Endothelial cell (in vitro differentiated cells): ENCODE measurements at regions not wholly inside any gene's neighbourhood (a gene's known extent, or its start where the extent isn't known, plus 50 kb on each side); places are given as distances from the start of the nearest gene placed in this dataset.

ENCODE experiments used
- DNase-seq: peaks from one replicate; pipeline ENCODE4 v3.0.0; 2021; ENCODE audit warnings: low spot score
- H3K27ac Mint-ChIP-seq: one replicate; pipeline ENCODE4 v1.8.0; 2021; ENCODE audit warnings: mixed read lengths, inconsistent platforms; ENCODE audit not compliant: unreplicated experiment
- H3K27me3 Mint-ChIP-seq: one replicate; pipeline ENCODE4 v1.8.0; 2021; ENCODE audit warnings: mild to moderate bottlenecking, moderate library complexity, mixed read lengths, inconsistent platforms; ENCODE audit not compliant: unreplicated experiment
- H3K36me3 Mint-ChIP-seq: one replicate; pipeline ENCODE4 v1.8.0; 2021; ENCODE audit warnings: mild to moderate bottlenecking, low read depth, mixed read lengths, inconsistent platforms; ENCODE audit not compliant: unreplicated experiment
- H3K4me1 Mint-ChIP-seq: one replicate; pipeline ENCODE4 v1.8.0; 2021; ENCODE audit warnings: mild to moderate bottlenecking, mixed read lengths, inconsistent platforms; ENCODE audit not compliant: unreplicated experiment
- H3K4me3 Mint-ChIP-seq: one replicate; pipeline ENCODE4 v1.8.0; 2021; ENCODE audit warnings: mild to moderate bottlenecking, mixed read lengths, inconsistent platforms; ENCODE audit not compliant: unreplicated experiment
- H3K9me3 Mint-ChIP-seq: one replicate; pipeline ENCODE4 v1.8.0; 2021; ENCODE audit warnings: mixed read lengths, inconsistent platforms; ENCODE audit not compliant: unreplicated experiment
- CTCF ChIP-seq: fragments of 200-600 bp; sonication (generic); IDR thresholded peaks from one replicate; pipeline ENCODE4 v1.5.0; 2021; ENCODE audit warnings: antibody characterized with exemption; ENCODE audit not compliant: unreplicated experiment

- no peaks in the 10 kb centered on the region for H3K4me1 Mint-ChIP-seq
- no peaks in the 10 kb centered on the region for H3K27me3 Mint-ChIP-seq
- H3K4me3 Mint-ChIP-seq = no peak overlapping the region
- DNase-seq = no peak
- H3K27ac Mint-ChIP-seq = no peak overlapping the region
- H3K9me3 Mint-ChIP-seq = no peaks in the 10 kb centered on the region
- no peaks in the 10 kb centered on the region for H3K36me3 Mint-ChIP-seq
- TF ChIP-seq CTCF = no peak
Measured at GRCh38 chr6:18692929-18693685, 306.0 kb downstream of the RNF144B start.

DNA sequence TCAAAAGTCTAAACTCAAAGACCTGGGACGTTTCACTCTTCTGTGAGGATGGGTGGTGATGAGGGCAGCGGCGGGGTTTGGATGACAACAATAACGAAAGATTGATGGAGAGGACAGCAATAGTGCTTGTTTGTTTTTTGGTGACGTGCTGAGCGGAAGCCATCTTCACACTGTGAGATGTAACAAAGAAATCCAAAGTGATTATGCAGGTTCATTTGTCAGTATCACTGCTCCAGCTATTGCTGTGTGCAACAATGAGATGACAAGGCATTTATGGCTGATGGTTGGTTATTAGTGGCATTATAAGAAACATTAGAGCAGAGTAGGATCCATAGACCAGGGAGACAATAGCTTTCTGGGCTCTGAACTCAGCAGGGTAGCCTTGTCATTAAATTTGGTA lies 306.7 kb downstream of the RNF144B start:
- H3K9me3 Mint-ChIP-seq = no peaks in the 10 kb centered on the region
- no peak for TF ChIP-seq CTCF
- no peak overlapping the region for H3K4me3 Mint-ChIP-seq
- H3K4me1 Mint-ChIP-seq = no peaks in the 10 kb centered on the region
- no peaks in the 10 kb centered on the region for H3K27me3 Mint-ChIP-seq
- no peak for DNase-seq
- H3K27ac Mint-ChIP-seq = no peak overlapping the region
- H3K36me3 Mint-ChIP-seq = no peaks in the 10 kb centered on the region

DNA sequence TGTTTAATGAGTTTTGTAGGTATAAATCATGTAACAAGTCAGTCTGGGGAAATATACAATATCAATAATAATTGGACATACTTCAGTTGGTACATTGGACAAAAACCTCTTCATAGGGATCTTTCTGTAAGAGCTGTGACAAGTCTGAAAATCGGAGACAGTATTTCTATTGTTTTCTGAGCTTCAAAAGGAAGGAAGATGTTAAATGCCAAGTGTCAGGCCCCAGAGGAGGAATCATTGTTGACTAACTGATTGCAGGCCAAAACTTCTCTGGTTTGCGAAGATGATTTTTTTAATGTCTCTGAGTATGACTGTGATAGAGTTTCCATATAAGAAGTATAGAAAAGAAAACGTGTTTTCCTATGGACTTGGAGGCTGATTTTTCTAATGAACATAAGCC lies 316.4 kb downstream of the RNF144B start:
- H3K4me3 Mint-ChIP-seq = no peak overlapping the region
- H3K27me3 Mint-ChIP-seq = peaks cover 2% of the 10 kb centered on the region
- TF ChIP-seq CTCF = no peak
- no peaks in the 10 kb centered on the region for H3K36me3 Mint-ChIP-seq
- no peaks in the 10 kb centered on the region for H3K9me3 Mint-ChIP-seq
- no peak overlapping the region for H3K27ac Mint-ChIP-seq
- H3K4me1 Mint-ChIP-seq = no peaks in the 10 kb centered on the region
- DNase-seq = no peak

DNA sequence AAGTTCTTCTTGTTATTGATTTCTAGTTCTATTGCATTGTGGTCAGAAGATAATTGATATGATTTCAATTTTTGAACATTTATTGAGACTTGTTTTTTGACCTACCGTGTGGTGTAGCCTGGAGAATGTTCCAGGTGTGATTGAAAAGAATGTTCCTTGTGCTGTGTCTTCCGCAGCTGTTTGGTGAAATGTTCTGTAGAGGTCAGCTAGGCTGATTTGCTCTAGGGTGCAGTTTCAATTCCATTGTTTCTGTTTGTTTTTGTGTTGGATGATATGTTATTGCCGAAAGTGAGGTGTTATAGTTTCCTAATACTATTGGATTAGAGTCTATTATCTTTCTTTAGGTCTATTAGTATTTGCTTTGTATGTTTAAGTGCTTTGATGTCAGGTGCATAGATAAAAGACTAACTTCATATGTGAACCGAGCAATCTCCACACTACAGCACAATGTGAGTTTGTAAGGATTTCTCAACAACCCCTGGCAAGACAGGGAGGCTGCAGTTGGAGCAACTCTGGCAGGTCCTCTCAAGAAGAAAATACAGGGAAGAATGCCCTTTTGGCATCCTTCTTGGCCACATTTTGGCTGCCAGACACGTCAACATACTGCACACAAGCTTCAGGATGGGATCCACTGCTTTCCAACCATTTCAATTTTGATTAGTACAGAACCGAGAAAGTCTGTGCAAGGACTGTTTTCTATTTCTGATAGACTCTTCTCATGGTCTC lies 320.7 kb downstream of the RNF144B start:
- DNase-seq = no peak
- Mint-ChIP-seq H3K9me3 (no peaks in the 10 kb centered on the region), H3K4me1 (no peaks in the 10 kb centered on the region), H3K36me3 (no peaks in the 10 kb centered on the region), H3K4me3 (no peak overlapping the region), H3K27me3 (peaks cover 2% of the 10 kb centered on the region), H3K27ac (no peak overlapping the region)
- no peak for TF ChIP-seq CTCF

DNA sequence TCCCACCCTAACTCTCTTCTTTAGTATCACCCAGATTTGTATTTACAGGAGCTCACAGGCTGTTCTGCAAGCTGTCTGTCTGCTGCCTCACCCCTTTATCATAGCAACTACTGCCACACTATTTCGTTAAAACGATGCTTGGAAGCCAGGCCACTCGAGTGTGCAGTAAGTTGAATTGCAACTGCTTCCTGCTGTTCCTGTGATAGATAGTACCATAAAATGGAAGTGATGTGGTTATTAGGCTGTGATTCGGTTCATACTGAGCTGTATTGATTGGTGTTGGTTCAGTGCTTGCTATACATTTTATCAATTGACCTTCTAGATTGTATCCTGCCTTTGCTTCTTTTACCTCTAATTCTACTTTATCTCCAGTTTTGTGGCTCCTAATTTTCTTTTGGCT lies 325.4 kb downstream of the RNF144B start:
- no peak for TF ChIP-seq CTCF
- H3K9me3 Mint-ChIP-seq = no peaks in the 10 kb centered on the region
- H3K36me3 Mint-ChIP-seq = no peaks in the 10 kb centered on the region
- no peak overlapping the region for H3K27ac Mint-ChIP-seq
- H3K27me3 Mint-ChIP-seq = no peaks in the 10 kb centered on the region
- H3K4me1 Mint-ChIP-seq = no peaks in the 10 kb centered on the region
- DNase-seq = no peak
- H3K4me3 Mint-ChIP-seq = no peak overlapping the region
